Hematopoietic multipotent progenitor cell treated with erythropoietin and hydrocortisone succinate and interleukin-3 and kit ligand, for 6 days (in vitro differentiated cells): ENCODE measurements at regions not wholly inside any gene's neighbourhood (a gene's known extent, or its start where the extent isn't known, plus 50 kb on each side); places are given as distances from the start of the nearest gene placed in this dataset.

Experiments
- DNase-seq: peaks from one replicate; pipeline ENCODE4 v3.0.0-alpha.2; 2015

- DNase-seq = no peak
Measured at GRCh38 chrX:5278908-5279307, 949.8 kb downstream of the NLGN4X start.

GRCh38 chrX:5265324-5265850 lies 963.3 kb downstream of the NLGN4X start:
- DNase-seq = no peak

- DNase-seq = no peak
Measured at GRCh38 chrX:5250106-5250505, 978.6 kb downstream of the NLGN4X start.

GRCh38 chrX:5242091-5242790 lies 986.4 kb downstream of the NLGN4X start:
- DNase-seq = no peak

- no peak for DNase-seq
Measured at GRCh38 chrX:5236749-5237148, 991.9 kb downstream of the NLGN4X start.

GRCh38 chrX:5236096-5236495 lies 992.6 kb downstream of the NLGN4X start:
- DNase-seq = peak; percentile 12

GRCh38 chrX:5233830-5234229 lies 994.8 kb downstream of the NLGN4X start:
- DNase-seq = no peak

- DNase-seq = no peak
Measured at GRCh38 chrX:5220421-5220820, 1008.2 kb downstream of the NLGN4X start.

- no peak for DNase-seq
Measured at GRCh38 chrX:5194806-5195205, 1033.9 kb downstream of the NLGN4X start.

- no peak for DNase-seq
Measured at GRCh38 chrX:5180135-5180741, 1048.4 kb downstream of the NLGN4X start.

GRCh38 chrX:5176766-5177165 lies 1051.9 kb downstream of the NLGN4X start:
- no peak for DNase-seq

GRCh38 chrX:5163663-5164062 lies 1065.0 kb downstream of the NLGN4X start:
- no peak for DNase-seq

GRCh38 chrX:5155301-5155700 lies 1073.4 kb downstream of the NLGN4X start:
- DNase-seq = no peak

- DNase-seq = no peak
Measured at GRCh38 chrX:5145957-5146356, 1082.7 kb downstream of the NLGN4X start.

GRCh38 chrX:5142644-5143043 lies 1086.0 kb downstream of the NLGN4X start:
- DNase-seq = no peak

GRCh38 chrX:5122181-5122678 lies 1106.4 kb downstream of the NLGN4X start:
- no peak for DNase-seq

GRCh38 chrX:5117816-5118215 lies 1110.9 kb downstream of the NLGN4X start:
- no peak for DNase-seq

- DNase-seq = peak; percentile 63
Measured at GRCh38 chrX:5113128-5113527, 1115.5 kb downstream of the NLGN4X start.

GRCh38 chrX:5100004-5100403 lies 1128.7 kb downstream of the NLGN4X start:
- DNase-seq = no peak

- no peak for DNase-seq
Measured at GRCh38 chrX:5086388-5086787, 1142.3 kb downstream of the NLGN4X start.

GRCh38 chrX:5084279-5084678 lies 1144.4 kb downstream of the NLGN4X start:
- DNase-seq = no peak

- no peak for DNase-seq
Measured at GRCh38 chrX:5082705-5083104, 1146.0 kb downstream of the NLGN4X start.

GRCh38 chrX:5080791-5081190 lies 1147.9 kb downstream of the NLGN4X start:
- DNase-seq = no peak

- DNase-seq = no peak
Measured at GRCh38 chrX:5068550-5068949, 1160.1 kb downstream of the NLGN4X start.
